SW 1271 (cell line): ENCODE measurements at regions not wholly inside any gene's neighbourhood (a gene's known extent, or its start where the extent isn't known, plus 50 kb on each side); places are given as distances from the start of the nearest gene placed in this dataset.
"Not testable (repeated sequence)": the region's sequence is repeated elsewhere in the genome, so short reads cannot be mapped to it uniquely, and the experiment has no call there.

Experiments
- DNase-seq, 2 experiments: peaks; one replicate each; lab custom pipeline; 2025; lab: John Stamatoyannopoulos, UW

DNA sequence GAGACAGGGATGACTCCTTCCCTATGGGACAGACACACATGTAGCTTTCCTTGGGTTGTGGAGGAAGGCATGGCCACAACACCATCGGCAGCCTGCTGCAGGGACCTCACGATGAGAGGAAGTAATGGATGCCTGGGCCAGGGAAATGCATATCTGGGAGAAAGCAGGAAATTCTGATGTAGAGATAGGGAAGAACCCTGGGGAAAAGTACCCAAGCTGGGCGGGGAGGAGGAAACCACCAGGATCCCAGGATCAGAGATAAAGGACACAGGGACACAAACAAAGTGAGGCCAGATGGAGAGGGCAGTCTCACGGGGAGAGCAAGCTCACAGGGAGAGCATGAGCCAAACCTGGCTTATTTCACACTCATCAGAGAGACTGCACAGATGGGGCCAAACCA lies 294.7 kb upstream of the TEKT4 start:
- not testable (repeated sequence) for DNase-seq

- DNase-seq = not testable (repeated sequence)
Observed at GRCh38 chr2:94577160-94577559, 294.1 kb upstream of the TEKT4 start.

DNA sequence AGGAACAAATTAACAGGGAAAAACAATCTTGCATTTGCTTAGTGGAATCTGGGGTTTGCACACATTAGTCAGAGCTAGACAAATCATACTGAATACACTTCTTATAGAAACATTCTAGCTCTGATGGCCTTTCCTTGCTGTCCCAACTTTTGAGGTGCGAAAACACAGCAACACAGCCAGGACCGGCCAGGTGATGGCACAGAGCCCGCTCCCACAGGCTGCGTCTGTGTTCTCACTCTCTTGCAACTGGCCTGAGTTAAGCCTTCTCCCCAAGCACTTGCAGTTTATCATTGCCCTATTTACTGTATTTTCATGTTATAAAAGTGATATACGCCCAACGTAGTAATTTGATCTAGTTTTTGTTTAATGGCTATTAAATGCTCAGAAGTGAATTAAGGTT lies 292.0 kb upstream of the TEKT4 start:
- not testable (repeated sequence) for DNase-seq

DNA sequence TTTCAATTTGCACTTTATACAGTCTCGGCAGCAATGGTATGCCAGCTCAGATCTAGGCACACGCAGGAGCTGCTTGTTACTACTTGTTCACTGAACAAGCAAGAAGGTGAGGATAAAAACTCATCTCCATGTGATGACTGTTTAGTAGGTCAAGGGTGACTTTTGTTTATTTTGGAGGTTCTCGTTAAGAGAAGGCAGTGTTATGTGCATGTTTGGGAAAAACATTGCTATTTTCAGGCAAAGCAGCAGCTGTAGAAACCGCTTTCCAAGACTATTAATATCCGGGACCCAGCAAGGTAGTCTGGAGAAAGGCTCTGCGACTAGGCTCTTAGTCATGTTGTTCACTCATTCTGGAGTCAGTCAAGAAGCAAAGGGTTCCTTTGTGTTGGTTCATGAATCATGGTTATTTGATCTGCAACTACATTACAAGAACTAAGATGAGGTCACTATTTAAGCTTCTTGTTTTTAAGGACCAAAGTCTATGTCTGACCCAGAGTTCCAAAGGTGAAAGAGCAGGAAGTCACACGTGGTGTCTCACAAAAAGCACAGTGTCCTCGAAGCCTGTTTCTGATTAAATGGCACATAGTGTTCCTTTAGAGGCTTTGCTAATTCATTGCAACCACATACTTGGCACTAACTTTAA lies 288.0 kb upstream of the TEKT4 start:
- not testable (repeated sequence) for DNase-seq

DNA sequence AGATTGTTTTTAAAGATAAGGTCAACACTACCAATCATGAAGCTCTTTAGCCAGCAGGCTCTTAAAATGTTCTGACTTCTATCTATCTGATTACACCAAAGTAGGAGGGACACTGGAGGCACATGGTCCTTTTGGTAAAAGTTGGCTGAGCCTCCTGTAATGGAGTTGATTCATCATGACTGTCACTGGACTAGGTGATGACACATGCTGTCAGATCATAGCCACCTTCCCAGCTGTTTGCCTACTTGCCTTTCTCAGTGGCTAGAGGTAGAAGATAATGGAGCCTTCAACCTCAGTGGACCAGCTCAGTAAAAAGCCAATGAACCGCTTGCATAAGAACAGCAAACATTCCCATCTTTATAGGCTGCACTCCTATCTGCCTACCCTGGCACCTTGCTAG lies 286.7 kb upstream of the TEKT4 start:
- not testable (repeated sequence) for DNase-seq

DNA sequence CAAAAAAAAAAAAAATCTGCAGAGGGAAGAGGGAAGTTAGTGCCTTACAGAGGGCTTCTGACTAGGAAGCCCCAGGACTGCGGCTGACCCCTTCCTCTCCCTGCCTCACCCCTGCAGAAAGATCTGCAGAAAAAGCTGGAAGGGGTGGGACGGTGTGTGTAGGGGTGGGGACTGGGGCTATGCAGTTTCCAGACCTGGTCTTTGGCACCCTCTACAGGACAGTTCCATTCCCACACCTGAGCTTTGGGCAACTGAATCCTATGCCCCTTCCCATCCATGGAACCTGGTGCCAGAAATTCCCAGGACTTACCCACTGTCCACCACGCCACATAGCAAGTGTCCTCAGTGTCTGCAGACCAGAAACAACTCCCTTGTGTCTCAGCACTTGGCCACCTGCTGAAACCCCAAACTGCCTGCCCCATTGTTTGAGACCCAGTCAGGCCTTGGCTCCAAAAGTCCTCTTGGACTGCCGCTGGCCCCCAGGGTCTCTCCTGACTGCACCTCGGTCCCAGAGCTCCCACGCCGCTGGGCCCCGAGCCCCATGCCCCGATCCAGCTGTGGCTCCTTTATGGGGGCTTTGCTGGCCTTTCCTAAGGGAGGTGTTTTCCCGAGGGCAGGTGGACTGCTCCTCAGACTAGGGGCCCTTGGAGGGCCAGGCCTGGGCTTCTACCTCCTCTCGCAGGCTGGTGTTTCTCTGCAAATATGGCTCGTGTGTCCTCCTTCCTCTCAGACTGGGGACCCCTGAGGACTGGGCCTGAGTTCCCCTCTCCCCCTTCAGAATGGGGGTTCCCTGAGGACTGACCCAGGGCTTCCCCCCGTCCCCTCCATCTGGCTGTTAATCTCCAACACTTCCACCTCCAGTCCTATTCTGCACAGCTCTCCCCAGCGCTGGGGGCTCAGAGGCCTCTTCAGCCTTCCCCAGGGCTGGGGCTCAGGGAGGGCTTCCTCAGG lies 284.9 kb upstream of the TEKT4 start:
- DNase-seq = not testable (repeated sequence)

- DNase-seq = not testable (repeated sequence)
Observed at GRCh38 chr2:94587042-94587441, 284.2 kb upstream of the TEKT4 start.

DNA sequence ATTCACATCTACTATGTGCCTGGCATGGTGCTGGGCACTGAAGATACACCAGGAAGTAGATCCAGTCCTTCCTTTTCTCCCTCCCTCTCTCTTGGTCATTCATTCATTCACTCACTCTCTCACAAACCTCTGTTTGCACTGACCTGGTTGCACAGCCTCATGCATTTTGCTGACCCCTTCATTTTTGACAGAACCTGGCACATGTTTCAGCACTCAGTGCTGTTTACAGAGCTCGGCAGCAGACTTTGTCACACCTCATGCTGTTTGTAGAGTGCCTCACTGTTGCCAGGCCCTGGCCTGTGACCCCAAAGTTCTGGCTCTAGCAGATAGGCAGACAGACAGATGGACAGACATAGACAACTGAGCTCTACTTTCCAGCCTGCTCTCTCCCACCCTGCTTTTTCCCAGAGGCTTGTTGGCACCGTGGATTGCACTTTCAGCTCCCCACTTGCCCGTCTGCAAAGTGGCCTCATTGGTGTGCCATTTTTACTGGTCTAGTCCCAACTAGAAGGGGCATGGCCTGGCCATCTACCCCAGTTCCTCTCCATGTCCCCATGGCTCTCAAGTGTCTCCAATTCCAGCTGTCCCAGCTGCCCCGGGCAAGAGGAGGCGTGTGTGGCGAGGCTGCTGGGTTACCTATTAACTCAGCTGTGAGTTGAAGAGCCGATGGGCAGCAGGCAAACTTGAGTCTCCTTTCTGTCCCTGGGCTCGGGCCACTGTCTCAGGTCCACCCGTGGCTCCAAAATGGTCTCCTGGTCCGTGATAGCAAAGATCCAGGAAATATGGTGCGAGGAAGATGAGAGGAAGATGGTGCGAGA lies 277.0 kb upstream of the TEKT4 start:
- not testable (repeated sequence) for DNase-seq

DNA sequence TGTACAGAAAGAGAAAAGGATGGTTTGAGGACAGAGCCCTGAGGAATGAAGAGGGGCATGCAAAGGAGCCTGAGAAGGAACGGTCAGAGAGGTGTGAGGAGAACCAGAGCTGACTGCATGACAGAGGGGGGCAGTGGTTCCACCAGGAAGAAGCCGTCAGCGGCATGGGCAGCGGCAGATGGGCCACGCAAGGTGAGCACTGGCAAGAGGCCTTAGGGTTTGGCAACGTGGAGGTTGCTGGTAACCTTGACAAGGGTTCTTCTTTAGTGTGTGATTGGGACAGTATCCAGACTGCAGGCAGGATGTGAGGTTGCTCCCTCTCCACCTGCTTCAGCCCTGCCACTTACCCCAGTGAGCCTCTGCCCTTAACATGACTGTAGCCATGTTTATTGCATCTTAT lies 275.3 kb upstream of the TEKT4 start:
- not testable (repeated sequence) for DNase-seq

- not testable (repeated sequence) for DNase-seq
Observed at GRCh38 chr2:94598075-94598713, 273.0 kb upstream of the TEKT4 start.

- DNase-seq = not testable (repeated sequence)
Observed at GRCh38 chr2:94600929-94601328, 270.3 kb upstream of the TEKT4 start.

DNA sequence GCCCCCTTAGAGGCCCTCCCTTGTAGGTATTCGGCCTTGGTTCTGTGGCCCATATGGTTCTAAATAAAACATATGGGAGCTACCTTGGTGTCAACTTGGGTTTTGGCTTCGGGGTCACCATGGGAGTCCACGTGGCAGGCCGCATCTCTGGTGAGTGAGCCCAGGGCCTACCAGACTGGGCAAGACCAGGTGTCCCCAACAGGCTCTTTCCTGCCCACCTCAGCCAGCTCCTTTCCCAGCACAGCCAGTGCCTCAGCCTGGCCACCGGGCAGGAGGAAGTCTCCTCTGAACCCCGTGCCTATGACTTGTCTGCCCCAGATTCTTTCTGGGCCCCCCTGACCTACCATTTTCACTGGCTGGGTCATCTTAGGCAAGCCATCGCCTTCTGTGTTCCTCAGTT lies 268.8 kb upstream of the TEKT4 start:
- no peak for DNase-seq

DNA sequence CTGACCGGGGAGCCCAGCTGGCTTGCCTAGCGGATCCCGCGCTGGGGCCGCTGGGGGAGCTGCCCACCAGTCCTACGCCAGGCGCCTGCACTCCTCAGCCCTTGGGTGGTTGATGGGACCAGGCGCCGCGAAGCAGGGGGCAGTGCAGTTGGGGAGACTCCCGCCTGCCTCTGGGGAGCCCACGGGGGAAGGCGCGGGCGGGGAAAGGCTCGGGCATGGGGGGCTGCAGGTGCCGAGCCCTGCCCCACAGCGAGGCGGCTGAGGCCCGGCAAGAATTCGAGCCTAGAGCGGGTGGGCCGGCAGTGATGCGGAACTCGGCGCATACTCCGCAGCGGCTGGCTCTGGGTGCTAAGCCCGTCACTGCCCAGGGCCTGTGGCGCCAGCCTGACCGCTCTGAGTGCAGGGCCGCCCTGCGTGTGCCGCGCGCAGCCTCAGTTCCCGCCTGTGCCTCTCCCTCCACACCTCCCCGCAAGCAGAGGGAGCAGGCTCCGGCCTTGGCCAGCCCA lies 249.1 kb upstream of the TEKT4 start:
- no peak for DNase-seq

DNA sequence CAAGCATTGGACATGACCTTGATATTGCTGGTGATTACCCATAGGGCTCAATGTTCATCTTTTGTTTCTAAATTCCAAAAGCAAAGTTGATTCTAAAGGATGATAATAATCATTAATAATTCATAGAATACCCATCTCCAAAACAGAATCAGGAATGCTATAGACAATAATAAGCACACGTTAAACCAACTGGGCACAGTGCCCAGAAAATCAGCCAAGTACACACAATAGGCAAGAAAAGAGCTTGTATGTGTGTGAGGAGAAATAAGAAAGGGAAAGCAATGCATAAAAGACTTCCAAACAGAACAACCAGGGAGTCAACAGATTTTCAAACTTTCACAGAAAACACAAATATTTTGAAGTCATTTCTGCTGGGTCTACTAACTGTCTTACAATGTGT lies 242.3 kb upstream of the TEKT4 start:
- not testable (repeated sequence) for DNase-seq

DNA sequence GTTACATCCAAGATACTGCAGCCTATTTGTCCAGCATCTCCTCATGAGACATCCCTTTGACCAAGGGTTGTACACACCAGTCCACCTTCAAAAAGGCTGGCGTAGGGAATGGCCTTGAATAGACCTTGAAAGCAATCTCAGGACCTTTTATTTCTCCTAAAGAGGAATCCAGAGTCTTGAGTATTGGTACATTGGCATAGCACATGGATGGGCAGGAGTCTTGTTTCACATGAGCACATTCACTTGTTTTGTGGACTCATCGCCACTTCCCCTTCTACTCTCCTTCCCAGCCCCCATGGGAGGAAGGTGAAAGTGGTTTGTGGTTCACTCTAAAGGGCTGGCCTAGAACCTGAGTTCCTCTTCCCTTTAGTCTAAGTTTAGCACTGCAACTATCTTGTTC lies 229.8 kb upstream of the TEKT4 start:
- DNase-seq = not testable (repeated sequence)

- DNase-seq = not testable (repeated sequence)
Observed at GRCh38 chr2:94652131-94652530, 219.1 kb upstream of the TEKT4 start.

DNA sequence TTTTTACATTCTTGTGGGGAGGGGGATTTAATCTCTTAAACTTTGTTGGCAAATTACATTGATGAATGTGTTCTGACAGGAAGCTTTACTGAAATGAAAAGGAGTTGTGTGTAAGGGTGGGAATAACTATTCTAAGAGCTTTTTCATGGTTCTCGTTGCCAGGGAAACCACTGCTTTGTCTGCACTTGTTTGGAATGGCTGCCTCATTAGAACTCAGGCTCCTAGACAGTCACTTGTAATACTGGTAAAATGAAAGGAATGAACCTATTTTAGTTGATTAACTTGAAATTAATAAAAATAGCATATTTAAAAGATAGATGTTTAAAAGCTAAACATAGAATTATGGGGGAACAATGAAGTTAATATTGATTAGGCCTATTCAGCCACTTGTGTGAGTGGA lies 201.4 kb upstream of the TEKT4 start:
- not testable (repeated sequence) for DNase-seq

DNA sequence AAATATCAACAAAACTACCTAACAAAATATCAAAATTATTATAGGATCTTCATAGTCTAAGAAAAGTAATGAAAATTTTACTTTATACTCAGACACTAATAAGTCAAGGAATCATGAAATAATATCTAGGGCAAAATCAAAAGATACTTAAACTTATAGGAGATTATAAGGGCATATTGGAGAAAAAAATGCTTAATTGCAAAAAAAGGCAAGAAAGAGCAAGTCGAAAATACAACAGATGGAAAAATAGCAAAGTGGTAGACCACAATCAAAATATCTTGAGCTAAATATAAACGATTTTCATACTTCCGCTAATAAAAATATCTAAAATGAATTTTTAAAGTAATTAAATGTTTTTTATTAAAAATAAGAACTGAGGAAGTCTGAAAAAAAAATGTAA lies 177.0 kb upstream of the TEKT4 start:
- DNase-seq = not testable (repeated sequence)

GRCh38 chr2:94708982-94709381 lies 162.2 kb upstream of the TEKT4 start:
- not testable (repeated sequence) for DNase-seq

DNA sequence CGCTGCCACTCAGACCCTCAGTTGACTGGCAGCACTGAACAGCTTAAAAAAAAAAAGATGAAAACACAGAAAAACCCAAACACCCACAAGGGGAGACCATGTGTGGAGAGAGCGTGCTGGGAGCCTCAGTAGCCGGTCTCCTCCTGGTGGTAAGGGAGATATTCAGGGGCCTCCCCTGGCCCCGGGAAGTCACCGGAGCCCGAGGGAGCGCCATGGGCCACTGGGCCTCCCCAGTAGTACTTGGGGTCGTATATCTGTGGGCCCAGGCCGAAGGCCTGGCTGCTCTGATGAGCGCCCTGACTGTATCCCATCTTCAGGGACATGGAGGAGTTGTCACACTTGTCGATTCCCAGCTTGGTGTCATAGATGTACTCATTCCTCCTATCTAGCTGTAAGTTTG lies 145.7 kb upstream of the TEKT4 start:
- no peak for DNase-seq

DNA sequence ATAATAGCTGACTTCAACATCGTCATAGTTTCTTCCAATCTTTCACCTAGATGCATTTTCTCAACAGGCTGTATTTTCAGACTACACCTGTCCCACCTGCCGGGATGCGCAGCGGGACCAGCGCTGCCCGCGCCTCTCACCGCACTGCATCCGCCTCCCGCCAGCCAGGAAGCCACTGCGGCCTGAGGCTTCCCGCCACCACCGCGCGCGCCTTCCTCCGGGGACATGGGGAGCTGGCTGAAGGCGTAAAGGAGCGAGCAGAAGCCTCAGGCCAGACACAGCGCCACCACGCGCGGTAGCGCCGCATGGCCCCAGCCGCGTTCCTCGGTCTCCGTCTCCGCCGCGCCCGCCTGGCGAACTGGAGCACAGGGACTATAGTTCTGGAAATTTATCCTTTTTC lies 135.7 kb upstream of the TEKT4 start:
- DNase-seq = not testable (repeated sequence)

- not testable (repeated sequence) for DNase-seq
Observed at GRCh38 chr2:94737145-94737544, 134.1 kb upstream of the TEKT4 start.
